ENCODE measurements at regions not wholly inside any gene's neighbourhood (a gene's known extent, or its start where the extent isn't known, plus 50 kb on each side); places are given as distances from the start of the nearest gene placed in this dataset.

- no peaks in the 10 kb centered on the region for H3K4me1 Mint-ChIP-seq (ENCODE audit: low read depth)
- peaks cover 0 to 6% of the 10 kb centered on the region in 2 experiments for H3K27me3 ChIP-seq (ENCODE audit: control insufficient read depth in 1 of 2, insufficient read depth in 2 of 2, low read length in 2 of 2)
- no peaks in the 10 kb centered on the region for H3K9me3 ChIP-seq (ENCODE audit: control insufficient read depth in 1 of 2, insufficient read depth in 1 of 2, low read length in 2 of 2)
- no peak for TF ChIP-seq CTCF (IDR thresholded peaks at IDR 0.05)
- no peak overlapping the region for H3K27ac ChIP-seq (ENCODE audit: low read depth in 1 of 2, low read length in 2 of 2)
- no peaks in the 10 kb centered on the region for H3K9me3 Mint-ChIP-seq
- H3K4me1 ChIP-seq (ENCODE audit: insufficient read depth, low read length) = no peaks in the 10 kb centered on the region
- peaks cover 42% of the 10 kb centered on the region for H3K27me3 Mint-ChIP-seq
- H3K4me3 Mint-ChIP-seq = no peak overlapping the region
- intact Hi-C loops (cut with DNase I, micrococcal nuclease) = no loop called here
- H3K4me3 ChIP-seq (ENCODE audit: low read length) = no peak overlapping the region
- ChIA-PET CTCF (no interaction called here), POLR2A (no interaction called here)
- DNase-seq = no peak
- H3K36me3 Mint-ChIP-seq (ENCODE audit: low read depth) = no peaks in the 10 kb centered on the region
- H3K27ac Mint-ChIP-seq = no peak overlapping the region
- no peaks in the 10 kb centered on the region for H3K36me3 ChIP-seq (ENCODE audit: insufficient read depth, low read length)
- ATAC-seq (ENCODE audit: poor library complexity) = no peak
These were observed 94.3 kb upstream of the FRMD4A start for GRCh38 chr10:14425034-14425433.

GRCh38 chr10:14423111-14423744 lies 92.5 kb upstream of the FRMD4A start:
- peaks cover 33% of the 10 kb centered on the region for H3K27me3 Mint-ChIP-seq
- no peak overlapping the region for H3K27ac ChIP-seq (ENCODE audit: low read depth in 1 of 2, low read length in 2 of 2)
- no peak overlapping the region for H3K27ac Mint-ChIP-seq
- intact Hi-C loops (cut with DNase I, micrococcal nuclease) = no loop called here
- no peaks in the 10 kb centered on the region for H3K9me3 Mint-ChIP-seq
- H3K9me3 ChIP-seq (ENCODE audit: control insufficient read depth in 1 of 2, insufficient read depth in 1 of 2, low read length in 2 of 2) = no peaks in the 10 kb centered on the region
- no peak for TF ChIP-seq CTCF (IDR thresholded peaks at IDR 0.05)
- H3K4me1 ChIP-seq (ENCODE audit: insufficient read depth, low read length) = no peaks in the 10 kb centered on the region
- H3K4me3 ChIP-seq (ENCODE audit: low read length) = no peak overlapping the region
- H3K4me1 Mint-ChIP-seq (ENCODE audit: low read depth) = no peaks in the 10 kb centered on the region
- no peak overlapping the region for H3K4me3 Mint-ChIP-seq
- POLR2A ChIA-PET = no interaction called here
- ATAC-seq (ENCODE audit: poor library complexity) = no peak
- H3K27me3 ChIP-seq (ENCODE audit: control insufficient read depth in 1 of 2, insufficient read depth in 2 of 2, low read length in 2 of 2) = peaks cover 0 to 1% of the 10 kb centered on the region in 2 experiments
- CTCF ChIA-PET = no interaction called here
- no peak for DNase-seq
- H3K36me3 ChIP-seq (ENCODE audit: insufficient read depth, low read length) = no peaks in the 10 kb centered on the region
- no peaks in the 10 kb centered on the region for H3K36me3 Mint-ChIP-seq (ENCODE audit: low read depth)

- TF ChIP-seq CTCF (IDR thresholded peaks at IDR 0.05) = no peak
- Mint-ChIP-seq H3K4me1 (ENCODE audit: low read depth) (no peaks in the 10 kb centered on the region), H3K36me3 (ENCODE audit: low read depth) (no peaks in the 10 kb centered on the region), H3K4me3 (no peak overlapping the region), H3K9me3 (no peaks in the 10 kb centered on the region), H3K27ac (no peak overlapping the region), H3K27me3 (peaks cover 34% of the 10 kb centered on the region)
- POLR2A ChIA-PET = no interaction called here
- ATAC-seq (ENCODE audit: poor library complexity) (no peak), DNase-seq (no peak)
- no peaks in the 10 kb centered on the region for H3K27me3 ChIP-seq (ENCODE audit: control insufficient read depth in 1 of 2, insufficient read depth in 2 of 2, low read length in 2 of 2)
- intact Hi-C loops (cut with DNase I, micrococcal nuclease) = no loop called here
- no peak overlapping the region for H3K4me3 ChIP-seq (ENCODE audit: low read length)
- no peaks in the 10 kb centered on the region for H3K9me3 ChIP-seq (ENCODE audit: control insufficient read depth in 1 of 2, insufficient read depth in 1 of 2, low read length in 2 of 2)
- no peak overlapping the region for H3K27ac ChIP-seq (ENCODE audit: low read depth in 1 of 2, low read length in 2 of 2)
- H3K36me3 ChIP-seq (ENCODE audit: insufficient read depth, low read length) = no peaks in the 10 kb centered on the region
- CTCF ChIA-PET = no interaction called here
- H3K4me1 ChIP-seq (ENCODE audit: insufficient read depth, low read length) = no peaks in the 10 kb centered on the region
These were observed 91.7 kb upstream of the FRMD4A start for GRCh38 chr10:14422431-14422830.

Data from CD4-positive, alpha-beta T cell (primary cell).